ENCODE measurements at regions not wholly inside any gene's neighbourhood (a gene's known extent, or its start where the extent isn't known, plus 50 kb on each side); places are given as distances from the start of the nearest gene placed in this dataset.

DNA sequence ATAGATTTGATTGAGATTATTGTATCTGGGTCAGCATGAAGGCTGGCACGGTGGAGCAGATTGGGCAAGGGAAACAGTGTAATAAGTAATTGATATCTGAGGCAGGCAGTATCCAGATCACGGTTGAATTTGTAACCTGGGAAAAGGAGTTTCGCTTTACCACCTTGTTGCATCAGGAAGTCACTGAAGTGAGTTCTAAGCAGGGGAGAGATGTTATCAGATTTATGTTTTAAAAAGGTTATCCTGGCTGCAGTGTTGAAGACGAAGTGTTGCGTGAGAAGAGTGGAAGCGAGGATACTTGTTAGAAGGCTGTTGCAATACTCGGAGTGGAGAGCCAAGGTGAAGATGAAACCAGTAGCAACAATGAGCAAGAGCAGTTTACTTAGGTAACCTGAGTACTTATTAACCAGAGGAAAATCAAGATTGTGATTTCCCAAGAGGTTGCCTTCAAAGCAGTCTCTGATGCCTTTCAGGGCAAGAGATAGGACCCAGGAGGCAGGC is 77.8 kb downstream of the LHX9 start:
- TF ChIP-seq, protein P1, sequence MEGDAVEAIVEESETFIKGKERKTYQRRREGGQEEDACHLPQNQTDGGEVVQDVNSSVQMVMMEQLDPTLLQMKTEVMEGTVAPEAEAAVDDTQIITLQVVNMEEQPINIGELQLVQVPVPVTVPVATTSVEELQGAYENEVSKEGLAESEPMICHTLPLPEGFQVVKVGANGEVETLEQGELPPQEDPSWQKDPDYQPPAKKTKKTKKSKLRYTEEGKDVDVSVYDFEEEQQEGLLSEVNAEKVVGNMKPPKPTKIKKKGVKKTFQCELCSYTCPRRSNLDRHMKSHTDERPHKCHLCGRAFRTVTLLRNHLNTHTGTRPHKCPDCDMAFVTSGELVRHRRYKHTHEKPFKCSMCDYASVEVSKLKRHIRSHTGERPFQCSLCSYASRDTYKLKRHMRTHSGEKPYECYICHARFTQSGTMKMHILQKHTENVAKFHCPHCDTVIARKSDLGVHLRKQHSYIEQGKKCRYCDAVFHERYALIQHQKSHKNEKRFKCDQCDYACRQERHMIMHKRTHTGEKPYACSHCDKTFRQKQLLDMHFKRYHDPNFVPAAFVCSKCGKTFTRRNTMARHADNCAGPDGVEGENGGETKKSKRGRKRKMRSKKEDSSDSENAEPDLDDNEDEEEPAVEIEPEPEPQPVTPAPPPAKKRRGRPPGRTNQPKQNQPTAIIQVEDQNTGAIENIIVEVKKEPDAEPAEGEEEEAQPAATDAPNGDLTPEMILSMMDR (IDR thresholded peaks at IDR 0.05): no peak
- no peak for TF ChIP-seq POLR2A (IDR thresholded peaks at IDR 0.05)
